ENCODE measurements at regions not wholly inside any gene's neighbourhood (a gene's known extent, or its start where the extent isn't known, plus 50 kb on each side); places are given as distances from the start of the nearest gene placed in this dataset.

- H4K91ac ChIP-seq (replicated peaks; ENCODE audit: insufficient read length, low read length), result no peak overlapping the region
- H2BK5ac ChIP-seq (ENCODE audit: low read depth, low read length), result no peak overlapping the region
- H3K4me3 ChIP-seq (ENCODE audit: extremely low read depth in 1 of 4, insufficient read depth in 2 of 4, low read depth in 3 of 4, low read length in 4 of 4), result no peak overlapping the region
- H3K4ac ChIP-seq (replicated peaks; ENCODE audit: insufficient read length, low read depth, low read length), result no peak overlapping the region
- H2BK120ac ChIP-seq (replicated peaks; ENCODE audit: low read depth, low read length), result no peak overlapping the region
- no peak overlapping the region for H2BK15ac ChIP-seq (ENCODE audit: low read length)
- H2BK12ac ChIP-seq (ENCODE audit: low read depth, low read length), result no peak overlapping the region
- DNase-seq (ENCODE audit: low read depth in 1 of 2, low spot score in 2 of 2) (no peak), FAIRE-seq (no peak)
- no peaks in the 10 kb centered on the region for H3K27me3 ChIP-seq (replicated peaks in 1 of 4; ENCODE audit: control insufficient read depth in 3 of 4, extremely low read depth in 1 of 4, insufficient read depth in 3 of 4, low read length in 3 of 4)
- ChIA-PET POLR2A (ENCODE audit: partially characterized antibody) (no interaction called here), CTCF (ENCODE audit: partially characterized antibody) (interaction anchor here (1.0 to 2.3 kb wide), 3 partner anchors 15 to 87 kb away, joined by 3 to 6 read pairs (median 6); no protein-coding TSS in a partner anchor)
- peaks cover 0 to 3% (median 0%) of the 10 kb centered on the region in 4 experiments; a peak in 2 of 7 replicates for H3K4me1 ChIP-seq (replicated peaks in 1 of 4; ENCODE audit: control insufficient read depth in 3 of 4, insufficient read depth in 4 of 4, low read length in 3 of 4)
- no peak overlapping the region for H3K18ac ChIP-seq (ENCODE audit: extremely low read depth, low read length)
- H4K8ac ChIP-seq (ENCODE audit: extremely low read depth, insufficient read depth, low read length), result no peak overlapping the region
- no peaks in the 10 kb centered on the region for H4K20me1 ChIP-seq (replicated peaks in 1 of 2; ENCODE audit: control insufficient read depth in 1 of 2, insufficient read depth in 2 of 2, low read length in 2 of 2)
- no peaks in the 10 kb centered on the region for H3K79me1 ChIP-seq (ENCODE audit: low read depth, low read length)
- H3K27ac ChIP-seq (ENCODE audit: low read depth, low read length), result no peak overlapping the region
- H4K5ac ChIP-seq (ENCODE audit: insufficient read length, low read depth, low read length), result no peak overlapping the region
- H3K23me2 ChIP-seq (ENCODE audit: low read depth, low read length), result no peaks in the 10 kb centered on the region
- H3K9ac ChIP-seq (replicated peaks in 1 of 4; ENCODE audit: extremely low read depth in 1 of 4, low read depth in 3 of 4, low read length in 3 of 4), result no peak overlapping the region
- no peaks in the 10 kb centered on the region for H3K79me2 ChIP-seq (ENCODE audit: control insufficient read depth in 1 of 2, insufficient read depth in 2 of 2, low read length in 2 of 2)
- no peak overlapping the region for H3K23ac ChIP-seq (ENCODE audit: insufficient read length)
- no peak overlapping the region for H3K14ac ChIP-seq (ENCODE audit: insufficient read length)
- 96% methylated on average over 5 of the region's 5 CpGs; no CpG with 5 or more reads in 1 of the 2 experiments for WGBS, 2 experiments (ENCODE audit: extremely low coverage in 1 of 2, insufficient coverage in 1 of 2, insufficient read length in 1 of 2, insufficient replicate concordance in 2 of 2, low coverage in 1 of 2, low lambda C conversion rate in 2 of 2, missing lambda C conversion rate in 1 of 2)
- no peaks in the 10 kb centered on the region for H3K9me3 ChIP-seq (ENCODE audit: insufficient read depth in 2 of 2, low read depth in 1 of 2, low read length in 1 of 2)
- H2AK5ac ChIP-seq (ENCODE audit: low read depth, low read length), result no peak overlapping the region
- H2AFZ ChIP-seq (ENCODE audit: low read length), result no peak overlapping the region
- no peaks in the 10 kb centered on the region for H3K36me3 ChIP-seq (ENCODE audit: control insufficient read depth in 2 of 4, insufficient read depth in 4 of 4, low read length in 3 of 4)
- H3K4me2 ChIP-seq (ENCODE audit: insufficient read depth in 1 of 2, low read depth in 2 of 2, low read length in 2 of 2), result no peak overlapping the region
- H3K56ac ChIP-seq (replicated peaks; ENCODE audit: insufficient read length, low read depth, low read length), result no peak overlapping the region
- no peak overlapping the region for H2BK20ac ChIP-seq (ENCODE audit: low read length)
- TF ChIP-seq POU5F1 (IDR thresholded peaks at IDR 0.05; ENCODE audit: low read depth, low read length), result no peak
- TF ChIP-seq RBBP5 (IDR thresholded peaks at IDR 0.05; ENCODE audit: borderline replicate concordance, low read depth, low read length), result no peak
- no peak for TF ChIP-seq HDAC2 (IDR thresholded peaks at IDR 0.05; ENCODE audit: borderline replicate concordance in 1 of 2, low read depth in 2 of 2, low read length in 2 of 2)
- TF ChIP-seq MAFK (IDR thresholded peaks at IDR 0.05; ENCODE audit: low read depth, low read length), result no peak
- no peak for TF ChIP-seq JUN (IDR thresholded peaks at IDR 0.05; ENCODE audit: low read depth, low read length)
- TF ChIP-seq MAX (IDR thresholded peaks at IDR 0.05), result no peak
- no peak for TF ChIP-seq EGR1 (IDR thresholded peaks at IDR 0.05; ENCODE audit: borderline replicate concordance, low read depth, low read length)
- TF ChIP-seq SAP30 (IDR thresholded peaks at IDR 0.05; ENCODE audit: insufficient read depth, insufficient replicate concordance, low read length), result no peak
- no peak for TF ChIP-seq SIX5 (IDR thresholded peaks at IDR 0.05; ENCODE audit: low read depth, low read length)
- no peak for TF ChIP-seq E2F6 (IDR thresholded peaks at IDR 0.05)
- TF ChIP-seq USF2 (IDR thresholded peaks at IDR 0.05; ENCODE audit: low read length), result no peak
- no peak for TF ChIP-seq KDM1A (IDR thresholded peaks at IDR 0.05; ENCODE audit: borderline replicate concordance, low read length)
These were observed 192.7 kb downstream of the TENT4A start for GRCh38 chr5:6905883-6906282.

All from H1 (cell line).